RKO (cell line): ENCODE measurements at regions not wholly inside any gene's neighbourhood (a gene's known extent, or its start where the extent isn't known, plus 50 kb on each side); places are given as distances from the start of the nearest gene placed in this dataset.
"Not testable (repeated sequence)": the region's sequence is repeated elsewhere in the genome, so short reads cannot be mapped to it uniquely, and the experiment has no call there.

Experiments
- DNase-seq: peaks from one replicate; pipeline ENCODE4 v3.0.0-alpha.2; 2016; ENCODE audit warnings: low spot score

DNA sequence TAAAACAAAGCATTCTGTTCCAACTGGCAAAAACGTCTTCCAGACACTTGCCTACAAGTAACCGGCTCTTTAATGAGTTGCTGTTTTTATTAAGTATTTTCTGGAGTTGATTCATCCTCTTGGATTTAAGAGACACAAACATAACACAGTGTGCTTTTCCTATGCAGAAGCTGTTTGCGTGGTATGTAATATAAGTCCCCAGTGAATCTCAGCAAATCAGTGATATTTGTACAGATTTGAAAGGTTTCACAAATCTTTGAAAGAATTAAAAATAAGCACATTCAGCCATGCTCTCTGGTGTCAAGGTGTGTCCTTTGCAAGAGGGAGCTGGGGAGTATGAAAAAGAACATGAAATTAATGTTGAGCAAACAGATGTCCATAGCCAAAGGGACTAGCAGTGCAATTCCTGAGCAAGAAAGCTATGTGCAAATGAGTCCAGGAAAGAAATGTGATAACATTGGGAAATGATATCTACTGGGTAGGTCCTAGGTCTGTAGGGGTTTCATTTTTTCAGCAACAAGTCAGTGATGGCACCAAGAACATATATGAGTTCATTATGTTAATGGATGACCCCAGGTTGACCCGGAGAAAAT lies 170.1 kb upstream of the PHACTR1 start:
- DNase-seq: no peak

GRCh38 chr6:12548526-12548925 lies 168.0 kb upstream of the PHACTR1 start:
- DNase-seq: no peak

DNA sequence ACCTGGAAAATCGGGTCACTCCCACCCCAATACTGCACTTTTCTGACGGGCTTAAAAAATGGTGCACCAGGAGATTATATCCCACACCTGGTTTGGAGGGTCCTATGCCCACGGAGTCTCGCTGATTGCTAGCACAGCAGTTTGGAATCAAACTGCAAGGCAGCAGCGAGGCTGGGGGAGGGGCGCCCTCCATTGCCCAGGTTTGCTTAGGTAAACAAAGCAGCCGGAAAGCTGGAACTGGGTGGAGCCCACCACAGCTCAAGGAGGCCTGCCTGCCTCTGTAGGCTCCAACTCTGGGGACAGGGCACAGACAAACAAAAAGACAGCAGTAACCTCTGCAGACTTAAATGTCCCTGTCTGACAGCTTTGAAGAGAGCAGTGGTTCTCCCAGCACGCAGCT lies 167.1 kb upstream of the PHACTR1 start:
- DNase-seq: not testable (repeated sequence)

DNA sequence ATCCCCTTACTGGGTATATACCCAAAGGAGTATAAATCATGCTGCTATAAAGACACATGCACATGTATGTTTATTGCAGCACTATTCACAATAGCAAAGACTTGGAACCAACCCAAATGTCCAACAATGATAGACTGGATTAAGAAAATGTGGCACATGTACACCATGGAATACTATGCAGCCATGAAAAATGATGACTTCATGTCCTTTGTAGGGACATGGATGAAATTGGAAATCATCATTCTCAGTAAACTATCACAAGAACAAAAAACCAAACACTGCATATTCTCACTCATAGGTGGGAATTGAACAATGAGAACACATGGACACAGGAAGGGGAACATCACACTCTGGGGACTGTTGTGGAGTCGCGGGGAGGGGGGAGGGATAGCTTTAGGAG lies 161.7 kb upstream of the PHACTR1 start:
- not testable (repeated sequence) for DNase-seq

- no peak for DNase-seq
Measured at GRCh38 chr6:12555267-12555666, 161.3 kb upstream of the PHACTR1 start.

DNA sequence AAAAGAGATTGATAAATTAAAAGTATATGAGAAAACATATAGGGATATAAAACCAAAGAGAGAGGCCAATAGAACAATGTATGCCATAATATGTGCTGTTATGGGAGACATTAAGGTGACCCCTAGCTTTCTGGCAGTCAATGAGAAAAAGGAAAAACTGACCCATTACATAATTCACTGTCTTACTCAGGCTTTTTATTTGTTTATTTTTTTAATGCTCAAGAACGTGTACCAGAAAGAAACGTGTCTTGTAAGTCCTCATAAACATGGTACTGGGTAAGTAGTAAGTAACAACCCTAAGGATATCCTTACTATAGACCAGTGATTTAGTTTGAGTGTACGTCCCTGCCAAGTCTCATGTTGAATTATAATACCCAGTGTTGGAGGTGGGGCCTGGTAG lies 160.8 kb upstream of the PHACTR1 start:
- DNase-seq: no peak

- DNase-seq: no peak
Measured at GRCh38 chr6:12557765-12558164, 158.8 kb upstream of the PHACTR1 start.

GRCh38 chr6:12560315-12560714 lies 156.3 kb upstream of the PHACTR1 start:
- no peak for DNase-seq

DNA sequence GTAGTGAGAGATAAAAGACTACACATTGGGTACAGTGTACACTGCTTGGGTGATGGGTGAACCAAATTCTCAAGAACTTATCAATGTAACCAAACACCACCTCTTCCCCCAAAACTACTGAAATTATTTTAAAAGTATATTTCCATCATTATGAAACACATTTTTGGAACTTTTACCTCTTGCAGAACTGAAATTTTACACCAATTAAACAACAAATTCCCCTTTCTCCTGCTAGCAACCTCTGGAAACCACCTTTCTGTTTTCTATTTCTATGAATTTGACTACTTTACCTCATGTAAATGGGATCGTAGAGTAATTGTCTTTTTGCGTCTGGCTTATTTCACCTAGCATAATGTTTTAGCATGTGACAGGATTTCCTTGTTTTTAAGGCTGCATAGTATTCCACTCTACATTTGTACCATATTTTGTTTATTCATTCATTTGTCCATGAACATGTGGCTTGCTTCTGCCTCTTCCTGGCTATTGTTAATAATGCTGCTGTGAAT lies 149.9 kb upstream of the PHACTR1 start:
- DNase-seq: no peak

- DNase-seq: no peak
Measured at GRCh38 chr6:12567682-12568081, 148.9 kb upstream of the PHACTR1 start.

- no peak for DNase-seq
Measured at GRCh38 chr6:12569646-12570045, 146.9 kb upstream of the PHACTR1 start.

DNA sequence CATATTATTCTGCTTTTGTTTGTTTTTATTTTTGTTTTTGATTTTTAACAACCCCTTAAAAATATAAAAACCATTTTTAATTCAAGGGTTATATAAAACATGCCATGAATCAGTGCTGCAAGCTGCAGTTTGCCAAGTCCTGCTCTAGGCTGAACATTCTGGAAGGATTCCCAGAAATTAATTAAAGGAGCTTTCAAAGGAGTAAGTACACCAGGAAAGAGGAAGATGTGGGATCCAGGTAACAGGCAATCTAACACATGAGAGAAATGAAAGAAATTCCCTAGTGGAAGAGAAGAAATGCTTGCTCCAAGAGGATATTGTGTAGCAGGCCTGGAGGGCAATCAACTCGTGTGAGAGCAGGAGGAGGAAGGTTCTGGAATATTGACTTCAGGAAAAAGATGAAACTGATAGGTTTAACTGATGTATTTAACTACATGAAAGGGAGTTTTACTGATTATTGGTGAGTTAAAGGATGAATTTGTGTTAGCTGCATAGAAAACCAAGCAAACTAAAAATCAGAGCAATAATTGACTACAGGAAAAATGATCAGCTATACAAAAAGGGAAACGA lies 146.0 kb upstream of the PHACTR1 start:
- no peak for DNase-seq

DNA sequence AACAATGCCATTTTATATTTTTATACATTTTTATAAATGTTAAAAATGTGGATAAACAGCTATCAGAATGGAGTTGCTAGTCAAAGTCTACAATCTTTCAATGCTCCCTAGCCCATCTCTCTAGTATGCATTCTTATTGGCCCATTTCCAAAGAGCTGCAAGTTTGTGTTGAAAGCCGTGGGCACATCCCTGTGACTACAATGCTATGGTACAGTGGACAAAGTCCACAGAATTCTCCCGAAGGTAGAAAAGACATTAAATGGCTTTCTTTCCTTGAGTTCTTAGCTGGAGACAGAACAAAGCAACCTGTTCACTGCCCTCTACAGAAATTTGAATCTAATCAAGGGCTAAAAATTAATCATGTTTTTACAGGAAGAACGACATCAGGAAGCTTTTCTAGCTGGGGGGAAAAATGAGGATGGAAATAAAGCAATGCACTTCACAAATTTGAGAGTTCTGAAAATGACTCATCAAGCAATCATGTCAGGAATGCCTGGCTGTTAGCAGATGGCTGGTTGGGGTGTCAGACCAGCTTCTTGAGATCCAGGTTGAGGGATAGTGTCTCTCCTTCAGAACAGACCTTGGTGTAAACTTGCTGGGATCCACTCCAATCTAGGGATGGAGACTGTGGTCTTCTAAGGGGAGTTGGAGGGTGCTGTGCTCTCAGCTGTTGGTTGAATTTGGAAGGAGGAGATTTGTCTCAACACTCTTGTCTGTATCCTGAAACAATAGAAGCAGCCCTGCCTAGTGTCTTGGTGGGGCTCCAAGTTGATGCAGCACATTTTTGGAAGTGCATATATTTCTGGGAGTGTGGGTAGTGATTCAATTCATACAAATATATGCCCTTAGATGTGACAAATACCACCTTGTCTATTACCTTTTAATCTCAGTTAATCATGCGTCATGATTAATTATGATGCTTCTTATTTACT lies 143.4 kb upstream of the PHACTR1 start:
- DNase-seq: peak; percentile 34

DNA sequence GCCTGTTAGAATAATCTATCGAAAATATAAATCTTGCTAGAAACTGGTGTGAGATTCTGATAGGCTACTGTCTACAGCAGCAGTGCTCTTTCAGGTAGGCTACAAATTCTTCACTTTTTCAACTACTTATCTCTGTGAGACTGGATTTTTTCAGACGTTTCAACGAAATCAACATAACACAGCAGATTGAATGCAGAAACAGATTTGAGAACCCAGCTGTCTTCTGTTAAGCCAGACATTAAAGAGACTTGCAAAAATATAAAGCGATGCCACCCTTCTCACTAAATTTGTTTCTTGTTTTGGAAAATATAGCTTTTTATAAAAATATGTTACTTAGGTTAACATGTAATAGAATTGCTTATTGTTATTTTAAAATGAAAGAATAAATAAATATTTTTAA lies 140.6 kb upstream of the PHACTR1 start:
- DNase-seq: no peak

DNA sequence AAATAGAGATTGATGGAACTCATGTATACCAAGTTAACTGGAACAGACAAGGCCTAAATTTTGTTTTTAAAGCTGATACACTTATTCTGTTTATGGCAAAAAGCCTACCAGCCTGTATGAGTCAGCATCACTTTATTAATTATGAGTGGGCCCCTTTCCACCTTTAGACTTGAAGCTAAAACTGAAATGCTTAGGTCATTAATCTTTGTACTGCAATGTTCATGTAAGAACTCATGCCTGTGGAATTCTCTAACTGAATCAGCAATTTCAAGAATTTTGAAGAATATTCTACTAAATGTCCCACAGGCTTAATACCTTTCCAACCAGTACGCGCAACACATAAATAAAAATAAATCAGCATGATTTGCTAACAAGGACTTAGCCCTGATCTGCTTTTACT lies 140.2 kb upstream of the PHACTR1 start:
- DNase-seq: no peak

DNA sequence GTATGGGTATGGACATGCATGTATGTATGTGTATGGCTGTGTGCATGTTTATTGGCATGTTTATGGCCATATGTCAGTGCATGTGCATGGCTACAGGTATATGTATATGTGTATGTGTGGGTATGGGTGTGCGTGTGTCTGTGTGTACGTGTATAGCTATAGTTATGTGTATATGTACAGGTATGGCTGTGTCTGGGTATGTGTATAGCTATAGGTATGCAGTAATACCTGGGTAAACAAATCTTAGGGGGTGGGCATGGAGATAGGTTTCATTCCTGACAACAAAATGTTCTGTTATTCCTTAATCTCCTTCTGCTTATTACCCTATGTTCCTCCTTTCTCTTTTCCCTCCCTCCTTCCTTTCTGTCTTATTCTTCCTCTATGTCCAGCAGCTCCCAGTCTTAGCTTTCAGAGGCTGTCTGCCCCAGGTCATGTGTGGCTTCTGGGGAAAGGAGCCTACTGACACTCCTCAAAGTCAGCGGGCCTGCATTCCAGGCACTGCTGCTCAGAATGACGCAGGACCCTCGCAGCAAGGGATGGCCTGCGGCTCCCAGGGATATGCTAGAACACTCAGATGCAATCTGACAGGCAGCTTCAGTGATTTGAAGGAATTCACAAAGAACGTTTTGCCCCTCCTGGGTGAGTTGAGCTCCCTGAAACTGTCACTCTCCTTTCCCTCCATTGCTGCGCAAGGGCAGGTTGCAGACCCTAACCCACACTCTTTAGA lies 139.3 kb upstream of the PHACTR1 start:
- DNase-seq: no peak

- no peak for DNase-seq
Measured at GRCh38 chr6:12578097-12578496, 138.5 kb upstream of the PHACTR1 start.

DNA sequence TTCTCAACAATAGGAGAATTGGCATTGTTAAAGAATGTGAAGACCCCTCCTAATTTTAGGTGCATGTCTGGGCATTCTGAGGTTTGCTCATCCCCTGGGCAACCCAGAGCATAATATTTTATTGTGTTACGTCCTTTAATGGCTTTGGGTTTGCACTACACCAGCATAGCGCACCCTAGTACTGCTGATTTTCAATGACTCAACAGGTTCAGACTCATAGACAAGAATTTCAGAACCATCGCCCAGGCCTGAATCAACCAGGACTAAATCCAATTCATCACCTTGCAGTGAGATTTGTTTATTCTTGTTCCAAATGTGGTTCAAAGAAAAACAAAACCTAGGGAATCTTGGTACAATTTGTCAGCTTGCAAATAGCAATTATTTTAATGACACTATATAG lies 137.8 kb upstream of the PHACTR1 start:
- DNase-seq: no peak

- DNase-seq: no peak
Measured at GRCh38 chr6:12580290-12580689, 136.3 kb upstream of the PHACTR1 start.

DNA sequence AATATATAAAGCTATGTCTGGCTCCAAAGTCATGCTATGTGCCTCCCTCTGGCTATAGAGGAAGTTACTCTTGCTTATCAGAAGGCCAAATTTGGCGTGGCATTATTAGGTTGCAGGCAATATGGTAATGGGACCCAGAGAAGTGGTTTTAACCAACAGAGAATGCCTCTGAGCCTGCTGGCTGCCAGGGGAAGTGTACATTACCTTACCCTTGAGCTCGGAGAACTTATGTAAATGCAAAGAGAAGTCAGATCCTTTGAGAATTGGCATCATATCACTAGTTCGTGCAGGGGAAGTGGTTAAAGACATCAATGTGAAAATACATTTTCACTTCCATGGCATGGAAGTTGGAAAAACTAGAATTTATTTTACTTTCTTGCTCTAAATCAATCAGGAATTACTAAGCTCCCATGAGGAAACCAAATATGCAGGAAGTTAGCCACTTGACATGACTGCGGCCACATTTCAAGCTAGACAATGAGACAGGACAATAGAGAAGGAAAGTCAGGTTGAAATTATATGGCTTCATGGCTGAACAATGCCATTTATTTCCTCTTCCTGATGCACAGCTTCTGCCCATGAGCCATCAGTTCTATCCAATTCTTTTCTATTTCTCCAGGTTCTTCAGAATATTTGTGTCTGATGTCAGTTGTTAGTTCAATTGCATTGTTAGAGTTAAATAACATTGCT lies 134.0 kb upstream of the PHACTR1 start:
- DNase-seq: no peak

DNA sequence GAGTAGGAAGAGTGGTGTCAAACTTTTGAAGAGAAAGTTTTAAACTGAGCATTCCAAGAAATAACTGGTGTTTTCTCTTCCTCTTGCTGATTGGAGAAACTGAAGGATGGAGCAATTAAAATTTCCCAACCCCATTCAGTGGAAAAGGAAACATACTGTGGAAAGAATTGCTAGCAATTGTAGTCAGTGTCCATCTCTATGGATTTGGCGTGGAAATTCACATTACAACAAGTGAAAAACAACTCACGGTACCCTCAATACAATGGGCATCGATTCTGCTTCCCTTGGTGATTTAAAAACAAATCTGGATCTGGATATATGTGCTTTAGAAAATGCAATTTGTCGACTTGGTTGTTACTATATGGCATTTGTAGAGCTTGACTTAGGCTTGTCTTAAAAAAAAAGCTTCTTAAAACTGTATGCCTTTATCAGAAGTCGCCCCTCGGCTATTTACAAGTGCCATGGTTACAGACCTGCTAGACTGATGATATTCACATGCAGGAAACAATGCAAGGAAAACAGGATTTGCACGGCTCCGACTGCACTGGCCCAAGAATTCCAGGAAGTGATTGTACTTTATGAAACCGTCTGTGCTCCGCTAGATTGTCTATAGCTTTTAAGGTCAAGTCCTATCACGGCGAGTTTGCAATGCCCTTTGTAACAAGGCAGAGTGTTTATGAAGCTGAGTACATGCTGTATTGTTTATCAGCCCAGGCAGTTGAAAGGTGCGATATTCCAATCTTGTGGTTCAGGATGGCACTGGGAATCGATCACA lies 131.7 kb upstream of the PHACTR1 start:
- DNase-seq: no peak
